Keratinocyte (primary cell): ENCODE measurements at regions not wholly inside any gene's neighbourhood (a gene's known extent, or its start where the extent isn't known, plus 50 kb on each side); places are given as distances from the start of the nearest gene placed in this dataset.

Source experiments
- CTCF ChIP-seq, 3 experiments: IDR thresholded peaks in 1 of 3; conservative IDR thresholded peaks in 1 of 3; optimal IDR thresholded peaks in 1 of 3; 2 replicates in 2 of 3; 3 replicates in 1 of 3; pipeline versions ENCODE3 to v1.5.1; 2011; ENCODE audit warnings: low read length in 3 of 3, mild to moderate bottlenecking in 3 of 3, moderate library complexity in 2 of 3, control low read depth in 1 of 3, inconsistent platforms in 1 of 3; ENCODE audit not compliant: insufficient read depth in 2 of 3; ENCODE audit errors: extremely low read depth in 1 of 3
- EZH2 ChIP-seq: IDR thresholded peaks from one replicate; pipeline ENCODE4 v1.6.1; 2012; ENCODE audit warnings: inconsistent platforms, mild to moderate bottlenecking, low read length, moderate library complexity

- TF ChIP-seq EZH2, result no peak
- TF ChIP-seq CTCF (optimal IDR thresholded peaks at IDR 0.05 in 1 of 3, IDR thresholded peaks at IDR 0.05 in 1 of 3, conservative IDR thresholded peaks at IDR 0.05 in 1 of 3; ENCODE audit: extremely low read depth in 1 of 3, insufficient read depth in 2 of 3, low read length in 3 of 3), result no peak
These were observed 1105.9 kb downstream of the AMY1C start for GRCh38 chr1:104855550-104855949.
